ENCODE measurements at regions not wholly inside any gene's neighbourhood (a gene's known extent, or its start where the extent isn't known, plus 50 kb on each side); places are given as distances from the start of the nearest gene placed in this dataset.
A peak's percentile ranks its signal among the peaks of the same experiment; 100 is the strongest.
"Not testable (repeated sequence)": the region's sequence is repeated elsewhere in the genome, so short reads cannot be mapped to it uniquely, and the experiment has no call there.

DNA sequence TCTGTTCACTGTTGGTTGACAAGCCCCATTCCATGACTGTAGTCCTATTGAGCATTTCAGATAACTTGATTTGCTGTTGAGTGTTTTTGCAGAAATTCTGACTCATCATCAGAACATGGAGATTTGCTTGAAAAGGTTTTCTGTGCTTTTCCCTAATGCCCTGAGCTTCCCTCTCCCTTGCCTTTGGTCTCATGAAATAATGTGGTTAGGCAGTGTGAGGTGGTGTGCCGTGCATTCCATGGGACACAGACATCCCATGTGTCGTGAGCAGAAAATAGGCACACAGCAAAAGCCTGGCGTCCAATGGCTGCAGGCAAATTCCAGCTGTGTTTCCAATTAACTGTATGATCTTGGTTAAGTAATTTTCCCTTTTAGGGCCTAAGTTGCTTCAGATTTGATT, 197.4 kb downstream of the DLEU7 start:
- DNase-seq (ENCODE audit: low spot score): no peak

- DNase-seq (ENCODE audit: low spot score): no peak
Measured at GRCh38 chr13:50649211-50649610, 194.3 kb downstream of the DLEU7 start.

DNA sequence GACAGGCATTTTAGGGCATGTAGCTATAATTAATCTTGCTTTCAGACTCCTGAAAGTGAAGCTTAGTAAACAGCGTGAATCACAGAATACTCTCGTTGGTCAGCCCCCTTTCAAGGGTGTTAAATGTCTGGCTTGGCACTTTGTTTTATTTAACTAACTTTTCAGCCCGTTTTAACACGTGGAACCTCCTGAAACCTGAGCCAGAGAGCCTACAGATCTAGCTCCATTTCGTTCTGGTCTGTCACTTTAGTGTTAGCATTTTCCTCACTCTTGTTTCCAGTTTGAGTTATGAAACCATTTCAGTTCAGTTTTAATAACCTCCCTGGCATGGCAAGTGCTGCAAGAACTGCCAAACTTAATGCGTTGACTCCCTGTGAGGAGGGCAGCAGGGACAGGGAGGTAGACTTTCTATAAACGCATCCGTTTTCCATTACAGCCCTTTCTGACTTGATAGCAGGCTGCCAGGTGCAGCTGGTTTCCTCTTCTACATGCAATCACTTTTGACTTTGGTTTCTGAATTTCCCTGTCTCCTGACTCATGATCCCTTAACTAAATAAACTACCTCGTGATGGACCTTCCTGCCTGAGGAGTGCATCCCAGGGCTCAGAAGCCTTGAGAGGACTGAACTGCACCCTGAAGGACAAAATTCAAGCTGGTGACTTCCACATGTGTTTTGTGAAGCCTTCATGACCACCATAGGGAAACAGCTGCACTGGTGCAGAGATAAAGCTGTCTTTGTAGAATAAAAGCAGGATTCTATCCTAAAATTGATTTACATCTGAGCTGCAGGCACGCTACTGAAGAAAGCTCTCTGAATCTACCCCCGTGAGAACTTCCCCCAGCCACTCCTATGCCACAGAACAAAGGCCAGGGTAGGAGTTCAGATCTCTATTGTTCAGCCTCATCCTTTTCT, 192.6 kb downstream of the DLEU7 start:
- no peak for DNase-seq (ENCODE audit: low spot score)

DNA sequence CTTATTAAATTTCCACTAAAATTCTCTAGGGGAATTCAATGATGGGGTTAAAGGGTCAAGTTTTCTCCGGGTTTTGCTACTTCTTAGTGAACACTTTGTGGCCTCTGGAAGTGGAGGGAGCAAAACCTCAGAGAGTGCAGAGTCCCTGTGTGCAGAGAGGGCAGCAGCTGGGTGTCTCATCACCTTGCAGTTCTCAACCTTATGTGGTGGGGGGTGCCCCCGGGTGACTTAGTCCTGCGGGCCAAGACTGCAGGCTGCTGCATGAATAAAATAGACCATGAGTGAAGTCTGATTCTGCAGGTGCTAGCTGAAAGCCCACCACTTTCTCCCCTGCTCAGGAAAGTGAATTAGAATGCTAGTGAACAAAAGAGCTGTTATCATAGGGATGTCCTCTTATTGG, 191.6 kb downstream of the DLEU7 start:
- no peak for DNase-seq (ENCODE audit: low spot score)

GRCh38 chr13:50654331-50654730, 189.2 kb downstream of the DLEU7 start:
- DNase-seq (ENCODE audit: low spot score): no peak

DNA sequence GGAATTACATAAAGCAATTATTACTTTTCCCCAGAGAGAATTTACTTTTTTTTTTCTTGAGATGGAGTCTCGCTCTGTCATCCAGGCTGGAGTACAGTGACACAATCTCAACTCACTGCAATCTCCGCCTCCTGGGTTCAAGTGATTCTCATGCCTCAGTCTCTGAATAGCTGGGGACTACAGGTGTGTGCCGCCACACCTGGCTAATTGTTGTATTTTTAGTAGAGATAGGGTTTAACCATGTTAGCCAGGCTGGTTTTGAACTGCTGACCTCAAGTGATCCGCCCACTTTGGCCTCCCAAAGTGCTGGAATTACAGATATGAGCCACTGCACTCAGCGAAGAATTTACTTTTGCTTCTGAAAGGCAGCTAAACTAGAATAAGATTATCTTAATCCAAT, 181.6 kb downstream of the DLEU7 start:
- not testable (repeated sequence) for DNase-seq (ENCODE audit: low spot score)

DNA sequence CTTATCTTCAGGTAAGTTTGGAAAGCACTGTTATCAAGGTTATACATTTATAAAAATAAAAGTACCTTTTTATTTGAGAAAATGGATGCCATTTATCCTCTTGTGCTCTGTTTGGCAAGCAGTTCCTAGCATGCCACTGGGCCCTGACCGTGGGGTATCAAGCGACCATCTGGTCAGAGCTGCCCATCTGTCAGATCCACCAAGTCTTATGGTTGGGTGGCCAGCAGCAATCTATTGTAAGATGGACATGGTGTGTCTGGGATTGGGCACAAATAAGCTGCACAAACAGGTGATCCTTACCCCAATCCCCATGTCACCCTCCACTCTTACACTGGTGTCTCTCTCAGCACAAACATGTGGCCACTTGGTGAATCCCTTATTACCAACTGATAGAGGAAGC, 178.5 kb downstream of the DLEU7 start:
- no peak for DNase-seq (ENCODE audit: low spot score)

DNA sequence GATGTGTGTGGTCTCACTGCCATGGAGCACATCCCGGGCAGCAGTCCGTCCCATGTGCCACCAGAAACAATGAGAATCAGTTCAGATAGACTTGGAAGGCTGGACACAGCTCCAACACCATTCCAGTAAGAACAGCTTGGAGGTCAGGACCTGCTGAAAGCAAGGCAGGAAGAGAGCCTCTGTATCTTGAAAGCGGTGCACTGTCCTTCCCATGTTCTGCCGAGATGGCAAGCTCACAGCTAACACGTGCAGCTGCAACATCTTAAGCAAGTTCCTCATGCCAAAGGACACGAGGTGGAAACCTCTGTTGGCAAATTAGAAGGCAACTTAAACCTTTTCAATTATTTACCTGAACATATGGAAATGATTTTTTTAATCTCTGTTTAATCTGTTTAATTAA, 175.4 kb downstream of the DLEU7 start:
- DNase-seq (ENCODE audit: low spot score): no peak

- DNase-seq (ENCODE audit: low spot score): no peak
Measured at GRCh38 chr13:50668691-50669271, 174.7 kb downstream of the DLEU7 start.

- DNase-seq (ENCODE audit: low spot score): no peak
Measured at GRCh38 chr13:50670272-50670671, 173.2 kb downstream of the DLEU7 start.

DNA sequence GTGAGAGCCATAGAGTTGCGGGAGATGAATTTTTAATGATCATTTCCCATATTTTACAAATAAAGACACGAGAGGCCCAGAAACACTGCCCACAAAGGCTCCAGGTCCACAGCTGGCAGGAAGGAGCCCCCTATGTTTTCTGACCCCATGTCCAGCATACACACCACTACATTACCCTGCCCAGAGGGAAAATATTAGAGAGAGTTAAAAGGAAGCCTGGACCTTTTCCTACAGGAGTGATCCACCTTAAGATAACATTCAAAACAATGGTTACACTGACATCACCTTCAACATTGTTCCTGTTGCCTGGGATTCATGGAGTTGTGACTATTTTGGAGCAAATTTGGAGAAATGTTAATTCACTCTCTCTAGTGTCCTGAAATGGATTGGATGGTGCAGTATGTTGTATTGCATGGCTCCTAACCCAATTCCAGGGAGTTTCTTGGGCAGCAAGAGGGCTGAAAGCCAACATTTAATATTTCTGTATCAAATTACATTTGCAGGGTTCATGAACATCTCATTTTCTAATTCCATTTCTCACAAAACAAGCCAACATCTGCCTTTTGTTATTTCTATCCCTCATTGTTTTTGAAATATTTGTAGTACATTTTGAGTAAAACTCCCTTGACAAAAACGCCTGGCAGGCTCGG, 172.5 kb downstream of the DLEU7 start:
- no peak for DNase-seq (ENCODE audit: low spot score)

- no peak for DNase-seq (ENCODE audit: low spot score)
Measured at GRCh38 chr13:50671497-50671850, 172.0 kb downstream of the DLEU7 start.

- no peak for DNase-seq (ENCODE audit: low spot score)
Measured at GRCh38 chr13:50672025-50672424, 171.5 kb downstream of the DLEU7 start.

GRCh38 chr13:50675651-50676050, 167.8 kb downstream of the DLEU7 start:
- no peak for DNase-seq (ENCODE audit: low spot score)

- peak; percentile 22 for DNase-seq (ENCODE audit: low spot score)
Measured at GRCh38 chr13:50676602-50677001, 166.9 kb downstream of the DLEU7 start.

- no peak for DNase-seq (ENCODE audit: low spot score)
Measured at GRCh38 chr13:50677258-50677657, 166.2 kb downstream of the DLEU7 start.

DNA sequence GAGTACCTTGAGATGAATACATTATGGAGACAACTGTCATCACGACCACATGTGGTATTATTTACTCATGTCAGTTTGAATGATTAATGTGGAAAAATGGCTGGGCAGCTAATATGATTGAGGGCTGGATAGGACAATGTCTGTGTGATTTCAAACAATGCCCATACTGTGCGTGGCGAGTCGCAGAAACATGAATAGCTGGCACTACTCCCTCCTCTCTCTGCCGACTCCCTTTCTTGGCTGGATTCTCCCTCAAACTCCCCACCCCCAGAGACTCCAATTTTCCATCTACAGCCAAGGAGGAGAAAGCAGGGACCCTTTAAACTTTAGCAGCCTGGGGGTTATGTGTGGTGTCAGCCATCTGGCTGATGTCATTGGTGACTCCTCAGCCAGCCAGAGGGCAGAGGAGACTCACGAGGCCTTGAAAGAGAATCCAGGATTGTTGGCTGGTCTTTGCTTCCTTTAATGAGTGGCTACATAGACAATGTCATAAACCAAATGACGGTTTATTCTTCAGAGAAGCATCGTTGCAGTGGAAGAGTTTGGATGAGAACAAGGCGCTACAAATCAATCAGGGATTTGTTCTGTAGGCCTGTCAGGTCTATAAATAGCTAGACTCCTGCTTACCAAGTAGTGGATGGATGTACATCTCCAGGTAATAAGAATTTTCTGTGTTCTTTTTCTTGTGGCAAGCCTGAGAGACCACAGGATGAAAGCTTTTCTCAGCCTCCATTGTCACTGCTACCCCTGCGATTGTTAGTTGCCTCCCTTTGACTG, 165.6 kb downstream of the DLEU7 start:
- DNase-seq (ENCODE audit: low spot score): no peak

- DNase-seq (ENCODE audit: low spot score): peak; percentile 26
Measured at GRCh38 chr13:50678464-50679162, 164.9 kb downstream of the DLEU7 start.

DNA sequence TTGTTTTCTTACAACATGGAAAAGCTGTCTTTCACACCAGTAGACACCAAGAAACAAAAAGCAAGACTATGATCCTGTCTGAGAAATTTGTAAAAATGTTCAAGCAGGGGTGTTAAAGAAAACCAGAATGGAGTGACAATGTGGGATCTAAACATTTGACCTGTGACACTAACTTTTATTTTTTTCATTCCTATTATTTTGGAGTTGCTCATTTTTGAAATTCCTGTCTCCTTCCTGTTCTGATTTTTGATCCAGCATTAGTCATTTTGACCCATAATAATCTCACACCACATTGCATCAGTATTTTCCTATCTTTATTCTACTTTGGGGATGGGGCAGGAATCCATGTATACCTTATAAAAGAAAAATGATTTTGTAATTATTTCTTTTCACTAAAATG, 164.2 kb downstream of the DLEU7 start:
- peak; percentile 52 for DNase-seq (ENCODE audit: low spot score)

DNA sequence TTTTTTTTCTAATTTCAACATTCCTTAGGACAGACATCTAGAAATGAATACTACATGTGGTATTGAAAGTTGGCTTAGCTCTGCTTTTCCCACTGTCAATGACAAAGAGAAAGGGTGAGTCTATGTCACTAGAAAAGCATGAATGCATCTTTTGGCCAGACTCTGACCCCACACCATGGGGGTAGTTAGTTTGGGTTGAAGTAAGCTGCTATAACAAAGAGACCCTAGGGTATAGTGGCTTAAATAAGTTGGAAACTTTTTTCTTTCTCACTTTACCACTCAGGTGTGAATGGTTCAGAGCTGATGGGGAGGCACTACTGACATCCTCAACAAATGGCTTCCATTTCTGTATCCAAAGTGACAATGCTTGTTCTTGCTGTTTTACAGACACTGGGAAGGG, 161.5 kb downstream of the DLEU7 start:
- DNase-seq (ENCODE audit: low spot score): no peak

GRCh38 chr13:50682966-50683365, 160.5 kb downstream of the DLEU7 start:
- no peak for DNase-seq (ENCODE audit: low spot score)

DNA sequence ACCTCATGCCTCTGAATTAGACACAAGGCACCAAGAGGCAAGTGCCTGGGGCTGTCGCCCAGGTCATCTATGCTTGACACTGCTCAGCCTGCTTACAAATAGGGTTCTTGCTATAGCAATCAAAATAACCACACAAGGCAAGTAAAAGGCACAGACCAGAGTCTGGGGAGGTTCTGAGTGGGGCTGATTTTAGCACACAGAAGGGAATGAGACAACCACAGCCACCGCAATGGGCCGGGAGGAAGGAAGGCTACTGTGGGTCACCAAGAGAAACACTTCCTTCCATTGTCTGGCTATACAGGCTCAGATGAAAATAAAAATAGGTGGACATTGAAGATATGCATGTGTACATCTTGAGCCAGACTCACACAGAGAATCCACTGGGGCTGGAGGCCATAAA, 159.1 kb downstream of the DLEU7 start:
- peak; percentile 87 for DNase-seq (ENCODE audit: low spot score)
